ENCODE measurements at regions not wholly inside any gene's neighbourhood (a gene's known extent, or its start where the extent isn't known, plus 50 kb on each side); places are given as distances from the start of the nearest gene placed in this dataset.
A peak's percentile ranks its signal among the peaks of the same experiment; 100 is the strongest.

DNA sequence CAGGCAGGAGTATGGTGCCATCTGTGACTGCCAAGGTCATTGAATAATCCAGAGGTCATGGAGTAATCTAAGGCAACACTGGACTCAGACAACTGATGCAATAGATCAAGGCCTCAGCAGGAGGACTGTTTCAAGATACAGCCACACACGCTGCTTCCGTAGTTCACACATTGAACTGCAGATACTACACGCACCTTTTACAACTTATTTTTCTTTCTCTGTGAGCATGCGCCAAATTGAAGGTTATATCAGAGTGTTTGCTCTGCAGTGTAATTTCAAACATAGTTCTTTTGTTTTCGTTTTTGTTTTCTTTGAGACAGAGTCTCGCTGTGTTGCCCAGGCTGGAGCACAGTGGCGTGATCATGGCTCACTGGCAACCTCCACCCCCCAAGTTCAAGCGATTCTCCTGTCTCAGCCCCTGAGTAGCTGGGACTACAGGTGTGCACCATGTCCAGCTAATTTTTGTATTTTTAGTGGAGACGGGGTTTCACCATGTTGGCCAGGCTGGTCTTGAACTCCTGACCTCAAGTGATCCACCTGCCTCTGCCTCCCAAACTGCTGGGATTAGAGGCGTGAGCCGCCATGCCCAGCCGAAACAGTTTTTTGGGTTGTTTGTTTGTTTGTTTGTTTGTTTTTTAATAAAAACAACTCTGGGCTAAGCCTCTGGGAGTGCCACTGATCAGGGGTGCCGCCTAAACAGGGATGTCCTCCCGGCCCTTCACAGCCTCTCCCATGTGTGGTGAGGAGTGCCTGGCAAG, 96.6 kb upstream of the NAA20 start (continued):
- TF ChIP-seq NCOR1 (IDR thresholded peaks at IDR 0.05; ENCODE audit: borderline replicate concordance, low read length) (peak; percentile 90), HMG20A (CRISPR knock-in tag; IDR thresholded peaks at IDR 0.05; ENCODE audit: borderline replicate concordance) (peak; percentile 93), DPF2 (CRISPR knock-in tag; IDR thresholded peaks at IDR 0.05; ENCODE audit: borderline replicate concordance, low read depth) (0 out of 2 replicates have a peak, but pooled peaks have one; percentile 71), RBAK (CRISPR knock-in tag; IDR thresholded peaks at IDR 0.05) (no peak), ATF3 (CRISPR knock-in tag; IDR thresholded peaks at IDR 0.05) (peak; percentile 66), YEATS4 (CRISPR knock-in tag; IDR thresholded peaks at IDR 0.05; ENCODE audit: borderline replicate concordance) (peak; percentile 70), NR2F6 (IDR thresholded peaks at IDR 0.05) (peak; percentile 94), NR2F6 (CRISPR knock-in tag; IDR thresholded peaks at IDR 0.05) (peak; percentile 97), HOXD1 (CRISPR knock-in tag; IDR thresholded peaks at IDR 0.05) (no peak), ZNF878 (CRISPR knock-in tag; IDR thresholded peaks at IDR 0.05) (peak; percentile 31; the same call in 1 of the 2 replicates), CAMTA2 (CRISPR knock-in tag; IDR thresholded peaks at IDR 0.05; ENCODE audit: borderline replicate concordance) (no peak; the same call in 1 of the 2 replicates)
- TF ChIP-seq, protein P1, sequence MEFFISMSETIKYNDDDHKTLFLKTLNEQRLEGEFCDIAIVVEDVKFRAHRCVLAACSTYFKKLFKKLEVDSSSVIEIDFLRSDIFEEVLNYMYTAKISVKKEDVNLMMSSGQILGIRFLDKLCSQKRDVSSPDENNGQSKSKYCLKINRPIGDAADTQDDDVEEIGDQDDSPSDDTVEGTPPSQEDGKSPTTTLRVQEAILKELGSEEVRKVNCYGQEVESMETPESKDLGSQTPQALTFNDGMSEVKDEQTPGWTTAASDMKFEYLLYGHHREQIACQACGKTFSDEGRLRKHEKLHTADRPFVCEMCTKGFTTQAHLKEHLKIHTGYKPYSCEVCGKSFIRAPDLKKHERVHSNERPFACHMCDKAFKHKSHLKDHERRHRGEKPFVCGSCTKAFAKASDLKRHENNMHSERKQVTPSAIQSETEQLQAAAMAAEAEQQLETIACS (CRISPR knock-in tag; IDR thresholded peaks at IDR 0.05) = no peak
- TF ChIP-seq, protein P2, sequence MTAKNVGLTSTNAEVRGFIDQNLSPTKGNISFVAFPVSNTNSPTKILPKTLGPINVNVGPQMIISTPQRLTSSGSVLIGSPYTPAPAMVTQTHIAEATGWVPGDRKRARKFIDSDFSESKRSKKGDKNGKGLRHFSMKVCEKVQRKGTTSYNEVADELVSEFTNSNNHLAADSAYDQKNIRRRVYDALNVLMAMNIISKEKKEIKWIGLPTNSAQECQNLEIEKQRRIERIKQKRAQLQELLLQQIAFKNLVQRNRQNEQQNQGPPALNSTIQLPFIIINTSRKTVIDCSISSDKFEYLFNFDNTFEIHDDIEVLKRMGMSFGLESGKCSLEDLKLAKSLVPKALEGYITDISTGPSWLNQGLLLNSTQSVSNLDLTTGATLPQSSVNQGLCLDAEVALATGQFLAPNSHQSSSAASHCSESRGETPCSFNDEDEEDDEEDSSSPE (CRISPR knock-in tag; IDR thresholded peaks at IDR 0.05) = no peak
- TF ChIP-seq, protein P3, sequence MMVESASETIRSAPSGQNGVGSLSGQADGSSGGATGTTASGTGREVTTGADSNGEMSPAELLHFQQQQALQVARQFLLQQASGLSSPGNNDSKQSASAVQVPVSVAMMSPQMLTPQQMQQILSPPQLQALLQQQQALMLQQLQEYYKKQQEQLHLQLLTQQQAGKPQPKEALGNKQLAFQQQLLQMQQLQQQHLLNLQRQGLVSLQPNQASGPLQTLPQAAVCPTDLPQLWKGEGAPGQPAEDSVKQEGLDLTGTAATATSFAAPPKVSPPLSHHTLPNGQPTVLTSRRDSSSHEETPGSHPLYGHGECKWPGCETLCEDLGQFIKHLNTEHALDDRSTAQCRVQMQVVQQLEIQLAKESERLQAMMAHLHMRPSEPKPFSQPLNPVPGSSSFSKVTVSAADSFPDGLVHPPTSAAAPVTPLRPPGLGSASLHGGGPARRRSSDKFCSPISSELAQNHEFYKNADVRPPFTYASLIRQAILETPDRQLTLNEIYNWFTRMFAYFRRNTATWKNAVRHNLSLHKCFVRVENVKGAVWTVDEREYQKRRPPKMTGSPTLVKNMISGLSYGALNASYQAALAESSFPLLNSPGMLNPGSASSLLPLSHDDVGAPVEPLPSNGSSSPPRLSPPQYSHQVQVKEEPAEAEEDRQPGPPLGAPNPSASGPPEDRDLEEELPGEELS (CRISPR knock-in tag; IDR thresholded peaks at IDR 0.05) = peak; percentile 86
- TF ChIP-seq, protein P4, sequence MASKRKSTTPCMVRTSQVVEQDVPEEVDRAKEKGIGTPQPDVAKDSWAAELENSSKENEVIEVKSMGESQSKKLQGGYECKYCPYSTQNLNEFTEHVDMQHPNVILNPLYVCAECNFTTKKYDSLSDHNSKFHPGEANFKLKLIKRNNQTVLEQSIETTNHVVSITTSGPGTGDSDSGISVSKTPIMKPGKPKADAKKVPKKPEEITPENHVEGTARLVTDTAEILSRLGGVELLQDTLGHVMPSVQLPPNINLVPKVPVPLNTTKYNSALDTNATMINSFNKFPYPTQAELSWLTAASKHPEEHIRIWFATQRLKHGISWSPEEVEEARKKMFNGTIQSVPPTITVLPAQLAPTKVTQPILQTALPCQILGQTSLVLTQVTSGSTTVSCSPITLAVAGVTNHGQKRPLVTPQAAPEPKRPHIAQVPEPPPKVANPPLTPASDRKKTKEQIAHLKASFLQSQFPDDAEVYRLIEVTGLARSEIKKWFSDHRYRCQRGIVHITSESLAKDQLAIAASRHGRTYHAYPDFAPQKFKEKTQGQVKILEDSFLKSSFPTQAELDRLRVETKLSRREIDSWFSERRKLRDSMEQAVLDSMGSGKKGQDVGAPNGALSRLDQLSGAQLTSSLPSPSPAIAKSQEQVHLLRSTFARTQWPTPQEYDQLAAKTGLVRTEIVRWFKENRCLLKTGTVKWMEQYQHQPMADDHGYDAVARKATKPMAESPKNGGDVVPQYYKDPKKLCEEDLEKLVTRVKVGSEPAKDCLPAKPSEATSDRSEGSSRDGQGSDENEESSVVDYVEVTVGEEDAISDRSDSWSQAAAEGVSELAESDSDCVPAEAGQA (IDR thresholded peaks at IDR 0.05; ENCODE audit: low read depth) = 0 out of 2 replicates have a peak, but pooled peaks have one; percentile 28
- TF ChIP-seq, protein P4 (CRISPR knock-in tag; IDR thresholded peaks at IDR 0.05; ENCODE audit: borderline replicate concordance) = no peak
- TF ChIP-seq, protein P5, sequence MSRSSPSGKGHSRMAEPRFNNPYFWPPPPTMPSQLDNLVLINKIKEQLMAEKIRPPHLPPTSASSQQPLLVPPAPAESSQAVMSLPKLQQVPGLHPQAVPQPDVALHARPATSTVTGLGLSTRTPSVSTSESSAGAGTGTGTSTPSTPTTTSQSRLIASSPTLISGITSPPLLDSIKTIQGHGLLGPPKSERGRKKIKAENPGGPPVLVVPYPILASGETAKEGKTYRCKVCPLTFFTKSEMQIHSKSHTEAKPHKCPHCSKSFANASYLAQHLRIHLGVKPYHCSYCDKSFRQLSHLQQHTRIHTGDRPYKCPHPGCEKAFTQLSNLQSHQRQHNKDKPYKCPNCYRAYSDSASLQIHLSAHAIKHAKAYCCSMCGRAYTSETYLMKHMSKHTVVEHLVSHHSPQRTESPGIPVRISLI (CRISPR knock-in tag; IDR thresholded peaks at IDR 0.05; ENCODE audit: borderline replicate concordance) = peak; percentile 40; the same call in 1 of the 2 replicates

All from HepG2 (cell line).